H9 (cell line): ENCODE measurements at regions not wholly inside any gene's neighbourhood (a gene's known extent, or its start where the extent isn't known, plus 50 kb on each side); places are given as distances from the start of the nearest gene placed in this dataset.

Experiments
- DNase-seq: peaks from one replicate; pipeline ENCODE4 v3.0.0-alpha.2; 2017
- H2AFZ ChIP-seq: one replicate; pipeline ENCODE4 v1.6.1; 2013; ENCODE audit warnings: mild to moderate bottlenecking, low read length, control low read depth, moderate library complexity
- H2AK5ac ChIP-seq: 2 replicates; pipeline ENCODE4 v1.6.1; 2013; ENCODE audit warnings: low read length, control low read depth, mixed read lengths; ENCODE audit not compliant: insufficient read length
- H2BK120ac ChIP-seq: one replicate; pipeline ENCODE4 v1.6.1; 2013; ENCODE audit warnings: low read depth, mild to moderate bottlenecking, low read length, control low read depth, inconsistent platforms; ENCODE audit not compliant: poor library complexity, severe bottlenecking
- H2BK12ac ChIP-seq: 2 replicates; pipeline ENCODE4 v1.6.1; 2013; ENCODE audit warnings: low read length, control low read depth, mixed read lengths, low read depth; ENCODE audit not compliant: insufficient read length
- H2BK15ac ChIP-seq: 2 replicates; pipeline ENCODE4 v1.6.1; 2013; ENCODE audit warnings: low read depth, low read length, control low read depth
- H2BK20ac ChIP-seq: one replicate; pipeline ENCODE4 v1.6.1; 2013; ENCODE audit warnings: low read depth, mild to moderate bottlenecking, low read length, control low read depth, inconsistent platforms; ENCODE audit not compliant: poor library complexity, severe bottlenecking
- H2BK5ac ChIP-seq: 2 replicates; pipeline ENCODE4 v1.6.1; 2013; ENCODE audit warnings: low read length, control low read depth, mixed read lengths; ENCODE audit not compliant: insufficient read length
- H3K14ac ChIP-seq: 2 replicates; pipeline ENCODE4 v1.6.1; 2013; ENCODE audit warnings: low read length, control low read depth; ENCODE audit not compliant: insufficient read depth
- H3K18ac ChIP-seq: 2 replicates; pipeline ENCODE4 v1.6.1; 2013; ENCODE audit warnings: low read depth, mild to moderate bottlenecking, mixed read lengths, low read length, control low read depth; ENCODE audit not compliant: insufficient read length
- H3K23ac ChIP-seq: 2 replicates; pipeline ENCODE4 v1.6.1; 2013; ENCODE audit warnings: low read length, control low read depth, mixed read lengths, low read depth; ENCODE audit not compliant: insufficient read length
- H3K23me2 ChIP-seq: 2 replicates; pipeline ENCODE4 v1.6.1; 2013; ENCODE audit warnings: low read depth, mild to moderate bottlenecking, mixed read lengths, low read length, control low read depth; ENCODE audit not compliant: insufficient read length, poor library complexity, severe bottlenecking
- H3K27ac ChIP-seq: 2 replicates; pipeline ENCODE4 v1.5.1; 2013; ENCODE audit warnings: low read length, control low read depth, mixed read lengths, low read depth; ENCODE audit not compliant: insufficient read length
- H3K27me3 ChIP-seq: 2 replicates; pipeline ENCODE4 v1.6.1; 2013; ENCODE audit warnings: low read length, control low read depth, inconsistent platforms; ENCODE audit not compliant: insufficient read depth
- H3K4ac ChIP-seq: 2 replicates; pipeline ENCODE4 v1.6.1; 2013; ENCODE audit warnings: low read depth, mild to moderate bottlenecking, control low read depth, inconsistent platforms, low read length, moderate library complexity
- H3K4me1 ChIP-seq: 2 replicates; pipeline ENCODE4 v1.6.1; 2013; ENCODE audit warnings: low read length, control low read depth, inconsistent platforms; ENCODE audit not compliant: insufficient read depth
- H3K4me2 ChIP-seq: 2 replicates; pipeline ENCODE4 v1.6.1; 2013; ENCODE audit warnings: low read length, control low read depth, mixed read lengths; ENCODE audit not compliant: insufficient read length, insufficient read depth
- H3K56ac ChIP-seq: 2 replicates; pipeline ENCODE4 v1.6.1; 2013; ENCODE audit warnings: low read depth, mild to moderate bottlenecking, mixed read lengths, low read length, control low read depth; ENCODE audit not compliant: insufficient read length
- H3K79me1 ChIP-seq: 2 replicates; pipeline ENCODE4 v1.6.1; 2013; ENCODE audit warnings: low read depth, mild to moderate bottlenecking, moderate library complexity, low read length, control low read depth, inconsistent platforms; ENCODE audit not compliant: insufficient read depth, poor library complexity, severe bottlenecking
- H3K79me2 ChIP-seq: 2 replicates; pipeline ENCODE4 v1.6.1; 2013; ENCODE audit warnings: low read length, control low read depth, inconsistent platforms; ENCODE audit not compliant: insufficient read depth
- H3K9ac ChIP-seq: 2 replicates; pipeline ENCODE4 v1.6.1; 2013; ENCODE audit warnings: low read length, control low read depth, mixed read lengths; ENCODE audit not compliant: insufficient read length; ENCODE audit errors: extremely low read depth
- H3K9me3 ChIP-seq: one replicate; pipeline ENCODE4 v1.6.1; 2013; ENCODE audit warnings: low read depth, low read length, inconsistent platforms; ENCODE audit not compliant: control insufficient read depth
- H3T11ph ChIP-seq: one replicate; pipeline ENCODE4 v1.6.1; 2013; ENCODE audit warnings: mild to moderate bottlenecking, low read length, control low read depth, inconsistent platforms
- H4K20me1 ChIP-seq: one replicate; pipeline ENCODE4 v1.6.1; 2013; ENCODE audit not compliant: control insufficient read depth, insufficient read length, insufficient read depth
- H4K5ac ChIP-seq: 2 replicates; pipeline ENCODE4 v1.6.1; 2013; ENCODE audit warnings: low read depth, mild to moderate bottlenecking, mixed read lengths, low read length, control low read depth; ENCODE audit not compliant: insufficient read length
- H4K8ac ChIP-seq: replicated peaks from 2 replicates; pipeline ENCODE4 v1.6.1; 2013; ENCODE audit warnings: low read length, control low read depth, mixed read lengths, low read depth; ENCODE audit not compliant: insufficient read length
- H4K91ac ChIP-seq: 2 replicates; pipeline ENCODE4 v1.6.1; 2013; ENCODE audit warnings: low read depth, mild to moderate bottlenecking, moderate library complexity, mixed read lengths, low read length, control low read depth; ENCODE audit not compliant: insufficient read length
- H3K27ac Mint-ChIP-seq, 3 experiments: 2 replicates in 2 of 3; 3 replicates in 1 of 3; pipeline ENCODE4 v1.8.0; 2020 to 2021; ENCODE audit warnings: mixed read lengths in 3 of 3, mild to moderate bottlenecking in 1 of 3, moderate library complexity in 1 of 3
- H3K27me3 Mint-ChIP-seq: 2 replicates; pipeline ENCODE4 v1.8.0; 2021; ENCODE audit warnings: low read depth, mild to moderate bottlenecking, moderate library complexity, mixed read lengths
- H3K36me3 Mint-ChIP-seq, 3 experiments: 2 replicates in 2 of 3; 3 replicates in 1 of 3; pipeline ENCODE4 v1.8.0; 2020 to 2021; ENCODE audit warnings: low read depth in 3 of 3, mixed read lengths in 3 of 3; ENCODE audit not compliant: insufficient read depth in 1 of 3
- H3K4me1 Mint-ChIP-seq, 2 experiments: 2 replicates each; pipeline ENCODE4 v1.8.0; 2020; ENCODE audit warnings: mixed read lengths in 2 of 2
- H3K4me3 Mint-ChIP-seq, 2 experiments: 2 replicates in 1 of 2; 3 replicates in 1 of 2; pipeline ENCODE4 v1.8.0; 2020 to 2021; ENCODE audit warnings: mild to moderate bottlenecking in 2 of 2, mixed read lengths in 2 of 2, moderate library complexity in 1 of 2
- H3K9me3 Mint-ChIP-seq, 2 experiments: 2 replicates in 1 of 2; 3 replicates in 1 of 2; pipeline ENCODE4 v1.8.0; 2020; ENCODE audit warnings: mild to moderate bottlenecking in 2 of 2, mixed read lengths in 2 of 2, moderate library complexity in 1 of 2
- CTCF ChIP-seq: fragments of 200-600 bp; sonication (generic); conservative IDR thresholded peaks from 3 replicates; pipeline ENCODE4 v1.8.0; 2021; ENCODE audit warnings: antibody characterized with exemption, mild to moderate bottlenecking

GRCh38 chr5:92051741-92052140, 668.6 kb upstream of the ARRDC3 start:
- Histone ChIP-seq H4K91ac (no peak overlapping the region), H2AK5ac (no peak overlapping the region), H3K79me1 (no peaks in the 10 kb centered on the region), H3K4ac (no peak overlapping the region), H4K8ac (no peak overlapping the region), H2BK5ac (no peak overlapping the region), H3K56ac (no peak overlapping the region), H3K79me2 (no peaks in the 10 kb centered on the region), H3K18ac (no peak overlapping the region), H2BK120ac (no peak overlapping the region), H3K23ac (no peak overlapping the region), H3K4me1 (no peaks in the 10 kb centered on the region), H4K20me1 (no peaks in the 10 kb centered on the region), H2AFZ (no peak overlapping the region), H3K23me2 (no peaks in the 10 kb centered on the region), H3K4me2 (no peak overlapping the region), H2BK15ac (no peak overlapping the region), H2BK12ac (no peak overlapping the region), H4K5ac (no peak overlapping the region), H3K9ac (no peak overlapping the region), H3K14ac (no peak overlapping the region), H3T11ph (no peak overlapping the region), H3K9me3 (no peaks in the 10 kb centered on the region), H2BK20ac (no peak overlapping the region), H3K27ac (no peak overlapping the region), H3K27me3 (no peaks in the 10 kb centered on the region)
- no peak for TF ChIP-seq CTCF
- H3K27ac Mint-ChIP-seq = no peak overlapping the region
- H3K4me3 Mint-ChIP-seq = no peak overlapping the region
- no peak for DNase-seq
- H3K36me3 Mint-ChIP-seq = no peaks in the 10 kb centered on the region; a peak in 1 of 7 replicates
- H3K27me3 Mint-ChIP-seq = no peaks in the 10 kb centered on the region
- H3K9me3 Mint-ChIP-seq = peaks cover 0 to 4% of the 10 kb centered on the region in 2 experiments; a peak in 1 of 5 replicates
- H3K4me1 Mint-ChIP-seq = no peaks in the 10 kb centered on the region
